Common myeloid progenitor, CD34-positive (primary cell): ENCODE measurements at regions not wholly inside any gene's neighbourhood (a gene's known extent, or its start where the extent isn't known, plus 50 kb on each side); places are given as distances from the start of the nearest gene placed in this dataset.

Source experiments
- CTCF ChIA-PET: fragments of 350-600 bp; sonication (Branson Sonifier 250); formaldehyde crosslinking; loops from one replicate; lab custom pipeline; 2021; ENCODE audit warnings: antibody characterized with exemption; lab: Charles Lee
- POLR2A ChIA-PET: fragments of 350-600 bp; sonication (Branson Sonifier 250); formaldehyde crosslinking; loops from one replicate; lab custom pipeline; 2021; ENCODE audit warnings: antibody characterized with exemption; lab: Charles Lee
- DNase-seq, 3 donors: peaks; one replicate each; pipeline versions ENCODE4 v3.0.0 to v3.0.0-alpha.2; 2013
- H3K27ac ChIP-seq, 2 experiments: 1 replicate in 1 of 2; 2 replicates in 1 of 2; pipeline ENCODE4 v1.7.0; 2013; ENCODE audit warnings: inconsistent platforms in 2 of 2, low read length in 2 of 2, mild to moderate bottlenecking in 2 of 2, low read depth in 1 of 2, moderate library complexity in 1 of 2; ENCODE audit not compliant: severe bottlenecking in 2 of 2, insufficient read depth in 1 of 2, poor library complexity in 1 of 2
- H3K27me3 ChIP-seq, 5 experiments: replicated peaks in 2 of 5; 1 replicate in 3 of 5; 2 replicates in 2 of 5; pipeline versions ENCODE4 v1.6.1 to v1.7.0; 2013; ENCODE audit warnings: low read length in 4 of 5, mild to moderate bottlenecking in 2 of 5, moderate library complexity in 2 of 5, inconsistent platforms in 1 of 5; ENCODE audit not compliant: insufficient read depth in 5 of 5, control insufficient read depth in 4 of 5
- H3K36me3 ChIP-seq, 4 experiments: 1 replicate in 2 of 4; 2 replicates in 2 of 4; pipeline versions ENCODE4 v1.6.1 to v1.7.0; 2013; ENCODE audit warnings: low read length in 3 of 4, control low read depth in 1 of 4, mild to moderate bottlenecking in 1 of 4; ENCODE audit not compliant: control insufficient read depth in 4 of 4, insufficient read depth in 4 of 4
- H3K4me1 ChIP-seq, 4 experiments: 1 replicate in 3 of 4; 2 replicates in 1 of 4; pipeline versions ENCODE4 v1.6.1 to v1.7.1; 2013; ENCODE audit warnings: low read length in 3 of 4, mild to moderate bottlenecking in 3 of 4, control low read depth in 1 of 4, inconsistent platforms in 1 of 4, moderate library complexity in 1 of 4; ENCODE audit not compliant: control insufficient read depth in 4 of 4, insufficient read depth in 4 of 4; ENCODE audit errors: control extremely low read depth in 1 of 4
- H3K4me3 ChIP-seq, 7 experiments: 1 replicate in 4 of 7; 2 replicates in 3 of 7; pipeline versions ENCODE4 v1.5.1 to v1.7.0; 2013; ENCODE audit warnings: mild to moderate bottlenecking in 7 of 7, low read length in 6 of 7, moderate library complexity in 6 of 7, inconsistent platforms in 2 of 7, low read depth in 2 of 7, control low read depth in 1 of 7; ENCODE audit not compliant: insufficient read depth in 4 of 7, control insufficient read depth in 1 of 7; ENCODE audit errors: extremely low read depth in 1 of 7
- H3K9me3 ChIP-seq, 5 experiments: 1 replicate in 4 of 5; 2 replicates in 1 of 5; pipeline versions ENCODE4 v1.6.1 to v1.7.1; 2013; ENCODE audit warnings: low read length in 4 of 5, mild to moderate bottlenecking in 2 of 5, inconsistent platforms in 1 of 5, low read depth in 1 of 5, moderate library complexity in 1 of 5; ENCODE audit not compliant: control insufficient read depth in 4 of 5, insufficient read depth in 2 of 5; ENCODE audit errors: control extremely low read depth in 1 of 5
- WGBS: methylation state at CpG from one replicate; pipeline ENCODE4 v1.1.5; 2013; ENCODE audit not compliant: insufficient coverage; 5-methylcytosine and 5-hydroxymethylcytosine counted together

DNA sequence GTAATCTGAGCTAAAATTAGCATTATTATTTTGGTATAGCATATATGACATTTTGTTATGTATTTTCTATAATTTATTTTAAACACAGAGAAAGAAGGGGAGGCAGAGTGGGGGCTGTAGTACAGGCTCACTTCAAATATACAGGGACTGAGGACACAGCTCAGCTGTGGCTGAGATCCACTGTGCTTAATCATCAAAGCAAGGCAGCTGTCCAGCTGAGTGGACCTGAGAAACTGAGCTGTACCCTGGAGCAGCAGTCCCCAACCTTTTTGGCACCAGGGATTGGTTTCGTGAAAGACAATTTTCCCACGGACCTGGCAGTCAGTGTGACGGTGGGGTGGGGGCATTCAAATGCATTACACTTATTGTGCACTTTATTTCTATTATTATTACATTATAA lies 687.2 kb downstream of the RNF144A start:
- Histone ChIP-seq H3K27ac (no peak overlapping the region), H3K4me1 (no peaks in the 10 kb centered on the region), H3K36me3 (no peaks in the 10 kb centered on the region), H3K27me3 (no peaks in the 10 kb centered on the region), H3K4me3 (no peak overlapping the region), H3K9me3 (no peaks in the 10 kb centered on the region)
- CTCF ChIA-PET, result no interaction called here
- POLR2A ChIA-PET, result no interaction called here
- no peak for DNase-seq
- WGBS, result no CpG with 5 or more reads among the region's 3 CpGs

DNA sequence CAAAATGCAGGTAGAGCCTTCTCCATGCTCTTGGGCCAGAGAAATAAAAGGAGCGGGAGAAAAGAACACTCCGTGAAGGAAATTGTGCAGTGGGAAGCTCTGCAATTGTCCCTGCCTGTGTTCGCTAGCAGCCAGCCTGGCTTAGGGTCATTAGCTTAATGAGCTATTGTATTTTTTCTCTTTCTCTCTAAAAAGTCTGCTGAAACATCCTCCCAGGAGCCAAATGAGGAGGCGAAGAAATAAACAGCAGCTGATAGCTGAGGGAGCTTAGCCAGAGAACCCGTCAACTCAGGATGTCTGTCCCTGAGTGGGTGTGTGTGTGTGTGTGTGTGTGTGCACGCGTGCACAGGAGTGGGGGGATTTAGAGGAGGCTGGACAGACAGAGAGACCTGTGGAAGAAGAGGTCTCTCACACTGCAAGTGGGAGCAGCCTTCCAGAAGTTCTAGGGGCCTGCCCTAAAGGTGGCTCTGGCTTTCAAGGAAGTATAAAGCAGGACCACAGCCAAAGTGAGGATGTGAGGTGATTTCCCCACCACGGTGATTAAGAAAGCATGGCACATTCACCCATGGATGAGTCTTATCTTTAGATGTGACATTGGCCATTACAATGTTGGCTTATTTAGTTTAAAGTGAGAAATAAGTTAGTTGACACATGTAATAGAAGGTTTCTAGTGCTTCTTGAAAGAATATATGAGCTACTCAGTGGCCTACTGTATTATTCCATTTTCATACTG lies 690.4 kb downstream of the RNF144A start:
- H3K36me3 ChIP-seq, result no peaks in the 10 kb centered on the region
- 93% methylated on average over 8 of the region's 8 CpGs for WGBS
- no peaks in the 10 kb centered on the region for H3K27me3 ChIP-seq
- no peak overlapping the region for H3K4me3 ChIP-seq
- no peak for DNase-seq
- H3K9me3 ChIP-seq, result no peaks in the 10 kb centered on the region
- no peak overlapping the region for H3K27ac ChIP-seq
- ChIA-PET POLR2A (no interaction called here), CTCF (no interaction called here)
- no peaks in the 10 kb centered on the region for H3K4me1 ChIP-seq

DNA sequence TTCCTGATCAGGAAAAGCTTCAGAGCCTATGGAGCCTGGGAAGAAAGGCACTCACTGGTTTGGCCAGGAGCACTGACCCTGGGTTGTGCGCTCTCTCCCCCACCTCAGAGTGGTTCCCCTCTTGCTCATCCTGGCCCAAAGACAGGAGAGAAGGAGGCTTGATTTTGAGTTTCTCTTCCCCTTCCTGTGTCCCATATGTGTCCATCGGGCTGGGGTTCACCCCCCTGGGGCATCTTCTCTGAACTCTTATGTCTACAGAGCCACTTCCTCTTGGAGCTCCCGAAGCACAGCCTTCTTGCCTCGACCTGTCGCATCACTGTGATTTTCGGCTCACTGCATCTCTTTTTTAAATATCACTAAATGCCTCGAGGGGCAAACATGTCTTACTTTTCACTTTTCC lies 692.3 kb downstream of the RNF144A start:
- H3K4me3 ChIP-seq, result no peak overlapping the region
- 85% methylated on average over 4 of the region's 7 CpGs for WGBS
- H3K36me3 ChIP-seq, result no peaks in the 10 kb centered on the region
- H3K27me3 ChIP-seq, result no peaks in the 10 kb centered on the region
- DNase-seq, result no peak
- no peak overlapping the region for H3K27ac ChIP-seq
- H3K9me3 ChIP-seq, result no peaks in the 10 kb centered on the region
- ChIA-PET POLR2A (no interaction called here), CTCF (no interaction called here)
- no peaks in the 10 kb centered on the region for H3K4me1 ChIP-seq

DNA sequence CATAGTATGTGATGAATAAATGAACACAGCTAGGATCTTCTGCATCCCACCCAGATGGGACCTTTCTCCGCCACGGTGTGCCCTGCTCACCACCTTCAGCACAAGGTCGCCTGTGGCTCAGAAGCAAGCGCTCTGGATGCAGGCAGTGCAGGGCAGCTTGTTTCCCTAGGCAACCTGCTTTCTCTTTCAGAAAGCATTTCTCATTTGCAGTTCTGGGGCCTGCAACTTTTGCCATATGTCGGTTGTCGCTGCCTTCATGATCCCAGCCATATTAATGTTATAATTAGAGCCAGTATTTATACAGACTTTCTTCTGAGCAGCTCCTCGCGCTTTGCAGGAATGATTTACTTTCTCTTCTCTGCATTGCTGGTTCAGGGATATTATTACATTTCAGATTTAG lies 692.8 kb downstream of the RNF144A start:
- Histone ChIP-seq H3K27ac (no peak overlapping the region), H3K27me3 (no peaks in the 10 kb centered on the region), H3K4me3 (no peak overlapping the region), H3K36me3 (no peaks in the 10 kb centered on the region), H3K4me1 (no peaks in the 10 kb centered on the region), H3K9me3 (no peaks in the 10 kb centered on the region)
- CTCF ChIA-PET, result no interaction called here
- 93% methylated on average over 2 of the region's 8 CpGs for WGBS
- POLR2A ChIA-PET, result no interaction called here
- DNase-seq, result no peak

DNA sequence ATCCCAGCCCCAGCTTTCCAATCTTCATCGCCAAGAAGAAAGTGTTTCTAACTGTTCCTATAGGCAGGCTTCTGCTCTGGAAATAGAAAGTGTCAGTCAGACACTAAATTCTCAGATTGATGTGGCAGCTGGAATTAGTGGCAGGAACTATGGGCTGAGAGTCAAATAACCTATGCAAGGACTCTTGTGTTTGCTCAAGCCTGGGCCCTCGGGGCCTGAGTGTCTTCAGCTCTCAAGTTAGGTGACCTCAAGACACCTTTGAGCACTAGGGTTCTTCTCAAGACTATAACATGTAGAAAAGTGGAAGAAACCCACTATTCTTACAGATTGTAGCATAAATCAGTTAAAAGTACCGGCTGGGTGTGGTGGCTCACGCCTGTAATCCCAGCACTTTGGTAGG lies 694.5 kb downstream of the RNF144A start:
- POLR2A ChIA-PET, result no interaction called here
- no peak for DNase-seq
- H3K9me3 ChIP-seq, result no peaks in the 10 kb centered on the region
- H3K4me1 ChIP-seq, result no peaks in the 10 kb centered on the region
- no peaks in the 10 kb centered on the region for H3K27me3 ChIP-seq
- WGBS, result 50% methylated on average over 2 of the region's 4 CpGs
- no peaks in the 10 kb centered on the region for H3K36me3 ChIP-seq
- H3K4me3 ChIP-seq, result no peak overlapping the region
- CTCF ChIA-PET, result no interaction called here
- H3K27ac ChIP-seq, result no peak overlapping the region

DNA sequence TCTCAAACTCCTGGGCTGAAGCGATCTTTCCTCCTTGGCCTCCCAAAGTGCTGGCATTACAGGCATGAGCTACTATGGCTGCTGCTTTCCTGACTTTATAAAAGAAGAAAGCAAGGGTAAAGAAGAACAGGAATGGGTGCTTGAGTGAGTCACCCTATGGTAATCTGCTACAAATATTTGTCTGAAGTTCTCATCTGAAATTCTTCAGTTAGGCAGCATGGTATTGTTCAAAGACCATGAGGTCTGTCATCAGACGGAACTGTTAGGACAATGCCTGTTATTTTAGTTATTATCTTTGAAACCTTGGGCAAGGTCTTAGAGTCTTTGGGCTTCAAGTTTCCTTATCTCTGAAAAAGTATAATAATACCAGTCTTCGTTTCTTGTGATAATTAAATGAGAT lies 695.8 kb downstream of the RNF144A start:
- no peaks in the 10 kb centered on the region for H3K27me3 ChIP-seq
- no peak overlapping the region for H3K4me3 ChIP-seq
- ChIA-PET CTCF (no interaction called here), POLR2A (no interaction called here)
- H3K36me3 ChIP-seq, result no peaks in the 10 kb centered on the region
- whole genome bisulfite sequencing, result 94% methylated on average over 2 of the region's 3 CpGs
- H3K27ac ChIP-seq, result no peak overlapping the region
- DNase-seq, result no peak
- no peaks in the 10 kb centered on the region for H3K9me3 ChIP-seq
- peaks cover 0 to 1% (median 0%) of the 10 kb centered on the region in 4 experiments for H3K4me1 ChIP-seq

DNA sequence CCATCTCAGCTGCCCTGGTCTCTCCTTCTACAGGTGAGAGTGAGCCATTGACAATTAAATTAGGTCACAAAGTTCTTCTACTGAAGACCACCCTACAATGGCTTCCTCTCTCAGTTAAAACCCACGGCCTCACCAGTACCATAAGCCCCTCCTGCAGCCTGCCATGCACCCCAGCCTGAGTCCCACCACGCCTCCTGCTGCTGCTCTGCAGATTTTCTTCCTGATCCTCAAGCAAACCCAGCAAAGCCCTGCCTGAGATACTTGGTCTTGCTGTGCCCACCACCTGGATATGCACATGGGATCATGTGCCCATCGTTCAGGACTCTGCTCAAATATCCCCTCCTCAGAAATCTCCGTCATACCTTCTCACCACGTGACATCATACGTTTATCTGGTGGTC lies 696.6 kb downstream of the RNF144A start:
- POLR2A ChIA-PET, result no interaction called here
- 97% methylated on average over 6 of the region's 6 CpGs for WGBS

More for the DNA sequence above, 696.6 kb downstream of the RNF144A start:
- CTCF ChIA-PET, result no interaction called here
- Histone ChIP-seq H3K9me3 (no peaks in the 10 kb centered on the region), H3K27ac (no peak overlapping the region), H3K36me3 (no peaks in the 10 kb centered on the region), H3K27me3 (peaks cover 0 to 1% (median 0%) of the 10 kb centered on the region in 5 experiments), H3K4me3 (no peak overlapping the region), H3K4me1 (peaks cover 0 to 2% (median 0%) of the 10 kb centered on the region in 4 experiments)
- DNase-seq, result no peak
